ENCODE measurements at regions not wholly inside any gene's neighbourhood (a gene's known extent, or its start where the extent isn't known, plus 50 kb on each side); places are given as distances from the start of the nearest gene placed in this dataset.

DNA sequence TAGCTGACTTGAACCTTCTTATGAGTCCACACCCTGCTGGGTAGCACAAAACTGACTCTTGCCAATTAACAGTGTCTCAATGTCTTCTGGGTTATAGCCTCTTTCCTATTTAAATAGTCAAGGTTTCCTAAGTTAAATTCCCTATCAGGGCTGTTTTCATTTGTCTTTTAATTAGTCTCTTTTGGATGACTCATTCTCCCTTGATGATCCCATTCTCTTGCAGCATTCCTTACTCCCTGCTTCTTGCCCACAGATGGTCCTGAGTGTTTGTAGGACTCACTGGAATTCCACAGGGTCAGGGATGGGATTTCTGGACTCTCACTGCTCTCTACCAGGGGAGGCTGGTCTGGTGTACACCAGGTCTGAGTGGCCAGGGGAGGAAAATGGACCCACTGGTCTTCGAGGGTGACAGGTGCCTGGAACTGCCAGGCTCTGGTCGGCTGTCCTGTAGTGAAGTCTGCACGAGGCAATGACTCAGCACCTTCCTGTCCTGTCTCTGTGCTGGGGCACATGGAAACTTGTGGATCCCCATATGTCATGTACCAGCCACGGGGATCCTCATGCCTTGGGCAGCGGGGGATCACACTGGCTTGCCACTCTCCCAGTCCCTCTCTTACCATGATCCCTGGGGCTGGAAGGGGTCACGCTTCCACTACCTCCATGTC, 236.5 kb upstream of the PELI2 start:
- Histone ChIP-seq H3K9me3 (no peaks in the 10 kb centered on the region), H3K27ac (no peak overlapping the region), H3K4me1 (peaks cover 0 to 8% of the 10 kb centered on the region in 2 donors), H3K36me3 (no peaks in the 10 kb centered on the region), H3K27me3 (no peaks in the 10 kb centered on the region), H3K4me3 (no peak overlapping the region)
- TF ChIP-seq, protein P1, sequence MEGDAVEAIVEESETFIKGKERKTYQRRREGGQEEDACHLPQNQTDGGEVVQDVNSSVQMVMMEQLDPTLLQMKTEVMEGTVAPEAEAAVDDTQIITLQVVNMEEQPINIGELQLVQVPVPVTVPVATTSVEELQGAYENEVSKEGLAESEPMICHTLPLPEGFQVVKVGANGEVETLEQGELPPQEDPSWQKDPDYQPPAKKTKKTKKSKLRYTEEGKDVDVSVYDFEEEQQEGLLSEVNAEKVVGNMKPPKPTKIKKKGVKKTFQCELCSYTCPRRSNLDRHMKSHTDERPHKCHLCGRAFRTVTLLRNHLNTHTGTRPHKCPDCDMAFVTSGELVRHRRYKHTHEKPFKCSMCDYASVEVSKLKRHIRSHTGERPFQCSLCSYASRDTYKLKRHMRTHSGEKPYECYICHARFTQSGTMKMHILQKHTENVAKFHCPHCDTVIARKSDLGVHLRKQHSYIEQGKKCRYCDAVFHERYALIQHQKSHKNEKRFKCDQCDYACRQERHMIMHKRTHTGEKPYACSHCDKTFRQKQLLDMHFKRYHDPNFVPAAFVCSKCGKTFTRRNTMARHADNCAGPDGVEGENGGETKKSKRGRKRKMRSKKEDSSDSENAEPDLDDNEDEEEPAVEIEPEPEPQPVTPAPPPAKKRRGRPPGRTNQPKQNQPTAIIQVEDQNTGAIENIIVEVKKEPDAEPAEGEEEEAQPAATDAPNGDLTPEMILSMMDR (IDR thresholded peaks at IDR 0.05): no peak
- DNase-seq (ENCODE audit: low spot score): no peak

DNA sequence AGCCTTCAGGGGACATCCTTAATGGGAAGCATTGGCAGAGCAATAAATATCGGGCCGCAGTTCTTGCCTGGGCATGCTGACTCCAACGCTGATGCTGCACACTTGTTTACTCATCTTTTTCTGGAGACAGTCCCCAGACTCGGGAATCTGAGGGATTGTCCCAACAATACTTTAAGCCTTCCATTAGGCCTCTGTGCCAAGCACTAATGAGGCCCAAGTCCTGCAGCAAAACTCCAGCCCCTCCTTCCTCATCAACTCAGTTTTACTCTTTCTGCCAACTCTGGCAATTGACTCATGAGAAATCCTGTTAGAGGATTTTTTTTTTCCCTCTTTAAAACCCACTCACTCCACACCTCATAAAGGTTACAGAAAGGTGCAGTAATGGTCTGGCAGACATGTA, 233.4 kb upstream of the PELI2 start:
- no peak overlapping the region for H3K27ac ChIP-seq
- H3K27me3 ChIP-seq: no peaks in the 10 kb centered on the region
- no peaks in the 10 kb centered on the region for H3K9me3 ChIP-seq
- TF ChIP-seq, protein P1 (IDR thresholded peaks at IDR 0.05): no peak
- no peak overlapping the region for H3K4me3 ChIP-seq
- no peaks in the 10 kb centered on the region for H3K36me3 ChIP-seq
- no peak for DNase-seq (ENCODE audit: low spot score)
- no peaks in the 10 kb centered on the region for H3K4me1 ChIP-seq

DNA sequence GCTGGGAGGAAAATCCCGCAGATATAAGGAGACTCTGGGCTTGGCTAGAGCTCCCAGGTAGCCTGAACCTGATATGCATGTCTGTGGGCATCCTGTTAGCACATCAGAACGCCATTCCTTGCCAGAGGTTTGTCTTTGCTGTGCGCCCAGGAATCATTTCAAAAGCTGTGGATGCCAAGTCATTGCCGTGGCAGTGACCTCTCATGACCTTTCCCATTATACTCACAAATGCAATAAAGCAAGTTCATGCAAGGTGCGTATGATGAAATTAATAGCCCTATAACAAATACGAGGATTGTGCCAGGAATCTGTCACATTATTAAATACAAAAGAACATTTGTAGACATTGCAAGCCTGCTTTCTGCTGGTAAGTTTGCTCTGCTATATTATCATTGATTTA, 229.1 kb upstream of the PELI2 start:
- no peaks in the 10 kb centered on the region for H3K36me3 ChIP-seq
- no peaks in the 10 kb centered on the region for H3K9me3 ChIP-seq
- DNase-seq (ENCODE audit: low spot score): no peak
- no peaks in the 10 kb centered on the region for H3K4me1 ChIP-seq
- no peak overlapping the region for H3K4me3 ChIP-seq
- TF ChIP-seq, protein P1 (IDR thresholded peaks at IDR 0.05): no peak
- H3K27me3 ChIP-seq: no peaks in the 10 kb centered on the region
- no peak overlapping the region for H3K27ac ChIP-seq

DNA sequence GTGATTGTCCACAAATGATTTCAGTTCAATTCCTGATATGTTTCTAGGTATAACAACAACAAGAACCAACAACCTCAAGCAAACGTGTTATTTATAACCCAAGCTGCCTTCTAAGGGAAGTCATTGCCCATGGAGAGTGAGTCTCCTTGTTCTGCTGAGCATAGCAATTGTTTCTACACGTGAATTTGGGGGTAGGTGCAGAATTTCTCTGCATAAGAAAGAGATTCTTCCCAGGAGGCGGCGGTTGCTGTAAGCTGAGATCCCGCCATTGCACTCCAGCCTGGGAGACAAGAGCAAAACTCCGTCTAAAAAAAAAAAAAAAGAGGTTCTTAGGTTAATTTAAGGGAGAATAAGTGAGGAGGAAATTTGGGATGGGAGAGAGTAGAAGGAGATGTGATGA, 226.5 kb upstream of the PELI2 start:
- no peaks in the 10 kb centered on the region for H3K4me1 ChIP-seq
- H3K27me3 ChIP-seq: no peaks in the 10 kb centered on the region
- no peaks in the 10 kb centered on the region for H3K36me3 ChIP-seq
- H3K9me3 ChIP-seq: no peaks in the 10 kb centered on the region
- no peak overlapping the region for H3K27ac ChIP-seq
- TF ChIP-seq, protein P1 (IDR thresholded peaks at IDR 0.05): no peak
- H3K4me3 ChIP-seq: no peak overlapping the region
- no peak for DNase-seq (ENCODE audit: low spot score)

DNA sequence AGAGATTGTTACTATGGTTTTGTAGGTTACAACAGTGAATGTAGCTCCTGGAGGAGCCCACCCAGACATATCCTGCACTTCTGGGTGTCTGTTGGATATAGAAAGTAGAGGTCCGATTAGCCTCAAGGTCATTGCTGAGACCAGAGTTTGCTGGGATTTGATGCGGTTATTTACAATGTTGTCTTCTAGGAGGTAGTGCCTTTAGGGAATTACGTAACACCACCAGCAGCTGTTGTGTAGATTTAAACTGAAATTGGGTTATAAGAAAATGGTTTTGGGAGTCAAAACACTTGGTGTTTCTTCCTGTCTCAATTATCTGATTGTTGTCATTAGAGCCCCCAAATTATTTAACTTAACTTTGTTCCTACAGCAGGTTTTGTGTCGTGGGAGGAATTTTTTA, 225.3 kb upstream of the PELI2 start:
- Histone ChIP-seq H3K9me3 (no peaks in the 10 kb centered on the region), H3K36me3 (no peaks in the 10 kb centered on the region), H3K4me1 (no peaks in the 10 kb centered on the region), H3K27me3 (no peaks in the 10 kb centered on the region), H3K4me3 (no peak overlapping the region), H3K27ac (no peak overlapping the region)
- no peak for DNase-seq (ENCODE audit: low spot score)
- TF ChIP-seq, protein P1 (IDR thresholded peaks at IDR 0.05): no peak

DNA sequence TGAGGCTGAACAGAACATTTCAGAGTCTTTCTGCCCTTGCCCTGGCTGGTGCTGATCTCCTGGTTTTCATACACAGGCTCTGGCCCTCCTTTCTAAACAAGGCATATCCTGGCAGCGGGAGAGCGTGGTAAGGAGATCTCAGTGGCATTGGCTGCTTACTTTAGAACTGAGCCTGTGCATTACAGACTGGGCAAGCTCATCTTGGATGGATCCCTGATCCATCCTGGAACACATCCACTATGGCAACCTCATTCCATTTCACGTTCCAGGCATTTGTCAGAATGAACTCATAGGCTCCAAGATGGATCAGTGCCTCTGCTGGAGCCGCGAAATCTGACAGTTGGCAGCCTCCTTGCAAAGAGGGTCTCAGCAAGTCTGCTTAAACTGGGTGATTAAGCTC, 224.5 kb upstream of the PELI2 start:
- H3K27ac ChIP-seq: no peak overlapping the region
- DNase-seq (ENCODE audit: low spot score): no peak
- TF ChIP-seq, protein P1 (IDR thresholded peaks at IDR 0.05): no peak
- H3K36me3 ChIP-seq: no peaks in the 10 kb centered on the region
- H3K4me3 ChIP-seq: no peak overlapping the region
- H3K9me3 ChIP-seq: no peaks in the 10 kb centered on the region
- H3K4me1 ChIP-seq: no peaks in the 10 kb centered on the region
- H3K27me3 ChIP-seq: no peaks in the 10 kb centered on the region

All from right atrium auricular region (tissue), 2 donors.